Endothelial cell of umbilical vein (primary cell): ENCODE measurements at regions not wholly inside any gene's neighbourhood (a gene's known extent, or its start where the extent isn't known, plus 50 kb on each side); places are given as distances from the start of the nearest gene placed in this dataset.

ENCODE experiments used
- CTCF ChIP-seq, 2 donors: IDR thresholded peaks; 1 replicate in 1 of 2; 2 replicates in 1 of 2; pipeline ENCODE4 v1.5.1; 2011; ENCODE audit warnings: low read length in 2 of 2, mild to moderate bottlenecking in 2 of 2, moderate library complexity in 2 of 2, control low read depth in 1 of 2, inconsistent platforms in 1 of 2, low read depth in 1 of 2; ENCODE audit not compliant: insufficient read depth in 1 of 2; ENCODE audit errors: extremely low read depth in 1 of 2
- EZH2 ChIP-seq: IDR thresholded peaks from 2 replicates; pipeline ENCODE4 v1.6.1; 2012; ENCODE audit warnings: borderline replicate concordance, low read depth, mild to moderate bottlenecking, moderate library complexity, low read length, inconsistent platforms; ENCODE audit not compliant: severe bottlenecking
- POLR2A ChIP-seq: IDR thresholded peaks from 2 replicates; pipeline ENCODE4 v1.6.1; 2012; ENCODE audit warnings: low read depth, mild to moderate bottlenecking, control low read depth, low read length

- no peak for TF ChIP-seq CTCF (IDR thresholded peaks at IDR 0.05; ENCODE audit: extremely low read depth in 1 of 2, insufficient read depth in 1 of 2, low read depth in 1 of 2, low read length in 2 of 2)
- TF ChIP-seq POLR2A, result no peak
- no peak for TF ChIP-seq EZH2
These were observed 310.0 kb upstream of the LRIG3 start for GRCh38 chr12:59230334-59230733.
